AG04449 (cell line): ENCODE measurements at regions not wholly inside any gene's neighbourhood (a gene's known extent, or its start where the extent isn't known, plus 50 kb on each side); places are given as distances from the start of the nearest gene placed in this dataset.

ENCODE experiments used
- CTCF ChIA-PET: fragments of 350-600 bp; formaldehyde crosslinking; extraction: SDS; loops from one replicate; lab custom pipeline; 2021; ENCODE audit warnings: antibody characterized with exemption; lab: Yijun Ruan, JAX
- POLR2A ChIA-PET: fragments of 400-600, 350-600 bp; formaldehyde crosslinking; extraction: SDS; loops from one replicate; lab custom pipeline; 2020; ENCODE audit warnings: antibody characterized with exemption, inconsistent platforms; lab: Yijun Ruan, JAX
- DNase-seq: peaks from one replicate; pipeline ENCODE4 v3.0.0-alpha.2; 2010; ENCODE audit warnings: low read depth, low spot score
- H3K4me3 ChIP-seq: 2 replicates; pipeline ENCODE4 v1.5.1; 2011; ENCODE audit warnings: low read depth, mild to moderate bottlenecking, control low read depth, low read length
- CTCF ChIP-seq: IDR thresholded peaks from one replicate; pipeline ENCODE4 v1.5.1; 2011; ENCODE audit warnings: mild to moderate bottlenecking, moderate library complexity, low read length, control low read depth, inconsistent platforms; ENCODE audit not compliant: insufficient read depth; ENCODE audit errors: missing control alignments

GRCh38 chr13:103213152-103213551 is 146.9 kb upstream of the SLC10A2 start:
- CTCF ChIA-PET: no interaction called here
- POLR2A ChIA-PET: no interaction called here
- H3K4me3 ChIP-seq: no peak overlapping the region
- no peak for DNase-seq
- TF ChIP-seq CTCF: no peak

- no peak overlapping the region for H3K4me3 ChIP-seq
- TF ChIP-seq CTCF: no peak
- POLR2A ChIA-PET: no interaction called here
- DNase-seq: no peak
- CTCF ChIA-PET: no interaction called here
Observed at GRCh38 chr13:103210348-103210747, 144.1 kb upstream of the SLC10A2 start.

DNA sequence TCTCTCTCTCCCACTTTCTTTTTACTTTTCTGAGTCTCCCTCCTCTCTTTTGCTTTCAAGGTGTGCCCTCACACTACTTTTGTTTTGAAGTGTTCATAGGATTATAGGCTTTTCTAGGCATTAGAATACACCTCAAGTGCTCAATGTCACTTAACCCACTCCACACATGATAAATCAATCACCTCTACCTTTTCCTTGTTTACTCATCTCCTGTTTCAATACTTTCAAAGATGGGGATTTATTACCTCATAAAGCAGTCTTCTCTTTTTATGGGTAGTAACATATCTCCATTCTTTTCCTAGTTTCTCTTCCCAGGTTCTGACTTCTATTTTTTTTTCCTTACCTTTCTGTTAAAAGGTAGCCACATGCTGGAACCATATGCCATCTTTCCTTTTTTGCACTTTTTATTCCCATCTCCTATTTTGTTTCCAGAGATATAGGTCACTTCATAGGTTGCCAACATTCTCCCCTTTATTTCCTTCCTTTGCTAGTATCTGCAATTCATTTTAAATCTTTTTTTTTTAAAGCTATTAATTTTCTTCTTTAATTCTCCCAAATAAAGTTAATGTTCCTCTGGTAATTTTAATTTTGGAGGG is 137.6 kb upstream of the SLC10A2 start:
- H3K4me3 ChIP-seq: no peak overlapping the region
- TF ChIP-seq CTCF: no peak
- ChIA-PET CTCF (no interaction called here), POLR2A (no interaction called here)
- DNase-seq: no peak

DNA sequence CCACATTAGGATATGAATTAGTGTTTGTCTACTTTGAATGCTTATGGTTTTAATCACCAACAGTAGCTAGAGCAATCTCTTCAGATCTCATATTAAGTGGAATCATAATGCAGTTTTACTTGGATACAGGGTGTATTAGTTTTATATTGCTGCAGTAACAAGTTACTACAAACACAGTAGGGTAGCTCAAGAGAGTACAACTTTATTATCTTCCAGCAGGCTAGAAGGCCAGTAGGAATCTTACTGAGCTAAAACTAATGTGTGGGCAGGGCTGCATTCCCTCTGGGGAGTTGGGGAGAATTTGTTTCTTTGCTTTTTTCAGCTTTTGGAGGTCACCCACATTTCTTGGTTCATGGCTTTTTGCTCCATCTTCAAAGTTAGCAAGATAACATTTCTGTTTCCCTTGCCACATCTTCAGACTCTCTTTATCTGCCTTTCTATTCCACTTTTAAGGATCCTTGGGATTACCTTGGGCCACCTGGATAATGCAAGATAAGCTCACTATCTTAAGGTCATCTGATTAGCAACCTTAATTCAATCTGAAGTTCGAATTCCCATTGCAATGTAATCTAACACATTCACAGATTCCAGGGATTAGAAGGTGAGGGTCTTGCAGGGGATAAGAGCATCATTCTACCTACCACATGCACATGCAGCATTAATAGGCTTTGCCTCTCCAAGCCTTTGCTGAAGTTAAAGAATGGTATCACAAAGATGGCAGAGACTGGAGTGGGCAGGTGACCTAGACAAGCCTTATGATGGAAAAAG is 134.1 kb upstream of the SLC10A2 start:
- H3K4me3 ChIP-seq: no peak overlapping the region
- ChIA-PET POLR2A (no interaction called here), CTCF (no interaction called here)
- no peak for TF ChIP-seq CTCF
- no peak for DNase-seq

- no peak for DNase-seq
- POLR2A ChIA-PET: no interaction called here
- CTCF ChIA-PET: no interaction called here
- TF ChIP-seq CTCF: no peak
- H3K4me3 ChIP-seq: no peak overlapping the region
Observed at GRCh38 chr13:103199380-103200088, 133.3 kb upstream of the SLC10A2 start.

DNA sequence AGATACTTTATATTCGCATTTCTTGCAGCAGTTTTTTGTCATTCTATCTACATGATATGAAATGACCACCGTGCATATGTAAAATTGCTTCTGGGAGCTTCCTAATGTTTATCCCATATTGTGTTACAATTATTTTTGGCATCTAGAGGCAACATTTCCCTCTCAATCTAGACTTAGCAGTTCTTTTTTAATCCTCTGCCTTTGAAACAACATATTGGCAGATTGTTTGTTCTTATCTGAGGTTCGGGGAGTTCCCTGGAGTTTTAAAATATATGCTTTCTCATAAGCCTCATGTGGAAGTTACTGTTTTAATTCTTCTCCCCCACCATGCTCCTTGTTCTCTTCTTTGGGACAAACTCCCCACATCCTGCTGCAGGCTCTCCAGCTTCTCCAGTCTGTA is 130.1 kb upstream of the SLC10A2 start:
- ChIA-PET POLR2A (no interaction called here), CTCF (no interaction called here)
- H3K4me3 ChIP-seq: no peak overlapping the region
- DNase-seq: no peak
- TF ChIP-seq CTCF: no peak
